ENCODE measurements at regions not wholly inside any gene's neighbourhood (a gene's known extent, or its start where the extent isn't known, plus 50 kb on each side); places are given as distances from the start of the nearest gene placed in this dataset.

DNA sequence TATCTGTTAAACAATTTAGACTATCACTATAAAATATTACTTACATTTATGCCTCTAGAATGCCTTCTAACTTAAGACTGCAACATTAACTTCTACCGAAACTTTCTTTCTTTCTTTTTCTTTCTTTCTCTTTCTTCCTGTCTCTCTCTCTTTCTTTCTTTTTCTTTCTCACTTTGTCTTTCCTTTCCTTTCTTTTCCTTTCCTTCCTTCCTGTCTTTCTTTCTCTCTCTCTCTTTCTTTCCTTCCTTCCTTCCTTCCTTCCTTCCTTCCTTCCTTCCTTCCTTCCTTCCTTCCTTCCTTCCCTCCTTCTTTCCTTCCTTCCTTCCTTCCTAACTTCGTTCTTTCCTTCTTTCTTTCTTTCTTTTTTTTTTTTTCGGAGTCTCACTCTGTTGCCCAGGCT, 1071.9 kb upstream of the ATXN8OS start:
- TF ChIP-seq TAF1 (IDR thresholded peaks at IDR 0.05; ENCODE audit: low read depth), result no peak
- no peak for TF ChIP-seq FOXM1 (IDR thresholded peaks at IDR 0.05; ENCODE audit: borderline replicate concordance, low read depth)
- TF ChIP-seq EP300 (IDR thresholded peaks at IDR 0.05; ENCODE audit: borderline replicate concordance), result no peak
- TF ChIP-seq, protein P1, sequence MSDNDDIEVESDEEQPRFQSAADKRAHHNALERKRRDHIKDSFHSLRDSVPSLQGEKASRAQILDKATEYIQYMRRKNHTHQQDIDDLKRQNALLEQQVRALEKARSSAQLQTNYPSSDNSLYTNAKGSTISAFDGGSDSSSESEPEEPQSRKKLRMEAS (IDR thresholded peaks at IDR 0.05), result no peak
- TF ChIP-seq TEAD4 (IDR thresholded peaks at IDR 0.05), result no peak
- TF ChIP-seq, protein P2, sequence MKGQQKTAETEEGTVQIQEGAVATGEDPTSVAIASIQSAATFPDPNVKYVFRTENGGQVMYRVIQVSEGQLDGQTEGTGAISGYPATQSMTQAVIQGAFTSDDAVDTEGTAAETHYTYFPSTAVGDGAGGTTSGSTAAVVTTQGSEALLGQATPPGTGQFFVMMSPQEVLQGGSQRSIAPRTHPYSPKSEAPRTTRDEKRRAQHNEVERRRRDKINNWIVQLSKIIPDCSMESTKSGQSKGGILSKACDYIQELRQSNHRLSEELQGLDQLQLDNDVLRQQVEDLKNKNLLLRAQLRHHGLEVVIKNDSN (IDR thresholded peaks at IDR 0.05), result no peak
- TF ChIP-seq TCF12 (IDR thresholded peaks at IDR 0.05; ENCODE audit: low read depth), result no peak
- TF ChIP-seq YY1 (IDR thresholded peaks at IDR 0.05; ENCODE audit: low read depth), result no peak
- no peak for TF ChIP-seq NFIC (IDR thresholded peaks at IDR 0.05)
